ENCODE measurements at regions not wholly inside any gene's neighbourhood (a gene's known extent, or its start where the extent isn't known, plus 50 kb on each side); places are given as distances from the start of the nearest gene placed in this dataset.

- no peak for TF ChIP-seq CTCF (IDR thresholded peaks at IDR 0.05)
- TF ChIP-seq POLR2A (IDR thresholded peaks at IDR 0.05) = no peak
Observed at GRCh38 chr9:84061613-84062193, 81.1 kb downstream of the RMI1 start.
